Endothelial cell of umbilical vein (primary cell): ENCODE measurements at regions not wholly inside any gene's neighbourhood (a gene's known extent, or its start where the extent isn't known, plus 50 kb on each side); places are given as distances from the start of the nearest gene placed in this dataset.

Experiments used
- BruUV-seq: library from RNA; stranded (reverse); fragments of 400-500 nt; replicated peaks from 2 replicates; lab custom pipeline; 2021; lab: Mats Ljungman, UMichigan
- CTCF ChIA-PET: fragments of 300-600, 350-600 bp; sonication (Branson Sonifier 250); formaldehyde crosslinking; loops from one replicate; lab custom pipeline; 2021; ENCODE audit warnings: antibody characterized with exemption, inconsistent platforms; lab: Charles Lee
- POLR2A ChIA-PET: fragments of 300-600, 350-600 bp; sonication (Branson Sonifier 250); formaldehyde crosslinking; loops from one replicate; lab custom pipeline; 2021; ENCODE audit warnings: antibody characterized with exemption, inconsistent platforms; lab: Charles Lee
- DNase-seq: peaks from one replicate; pipeline ENCODE4 v3.0.0-alpha.2; 2011; ENCODE audit warnings: low read depth, low spot score
- FAIRE-seq: peaks from 2 replicates; lab custom pipeline; 2011; peaks lifted over from hg19 to GRCh38; lab: Jason Lieb, UNC
- H2AFZ ChIP-seq: 2 replicates; pipeline ENCODE4 v1.6.0; 2012; ENCODE audit warnings: low read depth, low read length, control low read depth, inconsistent platforms
- H3K27ac ChIP-seq: 2 replicates; pipeline ENCODE4 v1.5.1; 2011; ENCODE audit warnings: low read depth, mild to moderate bottlenecking, control low read depth, low read length, moderate library complexity; ENCODE audit not compliant: insufficient read depth
- H3K27me3 ChIP-seq, 2 experiments: 2 replicates each; pipeline versions ENCODE4 v1.6.0 to v1.6.1; 2011; ENCODE audit warnings: low read length in 2 of 2, mixed read lengths in 1 of 2; ENCODE audit not compliant: control insufficient read depth in 2 of 2, insufficient read depth in 2 of 2
- H3K36me3 ChIP-seq, 2 experiments: 2 replicates in 1 of 2; 3 replicates in 1 of 2; pipeline ENCODE4 v1.5.1; 2011; ENCODE audit warnings: low read length in 2 of 2, mild to moderate bottlenecking in 1 of 2, moderate library complexity in 1 of 2; ENCODE audit not compliant: control insufficient read depth in 2 of 2, insufficient read depth in 2 of 2; ENCODE audit errors: extremely low read depth in 1 of 2
- H3K4me1 ChIP-seq: 3 replicates; pipeline ENCODE4 v1.5.1; 2011; ENCODE audit warnings: mild to moderate bottlenecking, low read length; ENCODE audit not compliant: control insufficient read depth, insufficient read depth; ENCODE audit errors: extremely low read depth
- H3K4me2 ChIP-seq: 2 replicates; pipeline ENCODE4 v1.6.1; 2011; ENCODE audit warnings: low read length, control low read depth, mixed read lengths; ENCODE audit not compliant: insufficient read depth
- H3K4me3 ChIP-seq, 3 experiments: fragments of 200-600 bp in 1 of 3; sonication (generic), shearing (Covaris generic) in 1 of 3; replicated peaks in 1 of 3; 2 replicates each; pipeline ENCODE4 v1.5.1; 2011 to 2016; ENCODE audit warnings: control low read depth in 3 of 3, low read length in 3 of 3, mild to moderate bottlenecking in 2 of 3, inconsistent platforms in 1 of 3, low read depth in 1 of 3, moderate library complexity in 1 of 3; ENCODE audit not compliant: insufficient read depth in 1 of 3
- H3K79me2 ChIP-seq: 2 replicates; pipeline ENCODE4 v1.6.0; 2012; ENCODE audit warnings: low read length, inconsistent platforms; ENCODE audit not compliant: control insufficient read depth, insufficient read depth
- H3K9ac ChIP-seq: replicated peaks from 2 replicates; pipeline ENCODE3; 2011; ENCODE audit warnings: low read length, control low read depth; ENCODE audit not compliant: insufficient read depth; ENCODE audit errors: extremely low read depth
- H3K9me1 ChIP-seq: replicated peaks from 3 replicates; pipeline ENCODE4 v1.6.0; 2011; ENCODE audit warnings: mild to moderate bottlenecking, low read length; ENCODE audit not compliant: control insufficient read depth, insufficient read depth; ENCODE audit errors: extremely low read depth
- H3K9me3 ChIP-seq: replicated peaks from 2 replicates; pipeline ENCODE4 v1.5.1; 2012; ENCODE audit warnings: low read length, inconsistent platforms; ENCODE audit not compliant: control insufficient read depth, insufficient read depth
- H4K20me1 ChIP-seq: replicated peaks from 2 replicates; pipeline ENCODE3; 2011; ENCODE audit warnings: mild to moderate bottlenecking, low read length; ENCODE audit not compliant: control insufficient read depth, insufficient read depth; ENCODE audit errors: extremely low read depth
- EZH2 ChIP-seq: IDR thresholded peaks from 2 replicates; pipeline ENCODE4 v1.6.1; 2012; ENCODE audit warnings: borderline replicate concordance, low read depth, mild to moderate bottlenecking, moderate library complexity, low read length, inconsistent platforms; ENCODE audit not compliant: severe bottlenecking
- FOS ChIP-seq: IDR thresholded peaks from 2 replicates; pipeline ENCODE4 v1.6.1; 2011; ENCODE audit warnings: mild to moderate bottlenecking, low read length, moderate library complexity, borderline replicate concordance; ENCODE audit not compliant: insufficient read depth
- GATA2 ChIP-seq: IDR thresholded peaks from 2 replicates; pipeline ENCODE4 v1.7.0; 2011; ENCODE audit warnings: low read depth, mild to moderate bottlenecking, moderate library complexity, mixed read lengths, low read length; ENCODE audit not compliant: insufficient read length, insufficient read depth
- JUN ChIP-seq: IDR thresholded peaks from 2 replicates; pipeline ENCODE4 v1.6.1; 2011; ENCODE audit warnings: borderline replicate concordance, low read depth; ENCODE audit not compliant: insufficient read length, insufficient read depth
- MYC ChIP-seq: IDR thresholded peaks from one replicate; pipeline ENCODE4 v1.6.1; 2011; ENCODE audit warnings: mild to moderate bottlenecking, low read depth, low read length
- POLR2A ChIP-seq: IDR thresholded peaks from 2 replicates; pipeline ENCODE4 v1.6.1; 2012; ENCODE audit warnings: low read depth, mild to moderate bottlenecking, control low read depth, low read length
- POLR2AphosphoS5 ChIP-seq: IDR thresholded peaks from 2 replicates; pipeline ENCODE4 v1.6.1; 2012; ENCODE audit warnings: low read depth, mild to moderate bottlenecking, control low read depth, low read length, moderate library complexity; ENCODE audit not compliant: insufficient read depth
- dilution Hi-C: fragments of 300-500 bp; cut with MboI; formaldehyde crosslinking; loops from one replicate; pipeline ENCODE4 v1.15.0; 2019; ENCODE audit warnings: low sequenced_read_pairs; ENCODE audit not compliant: extremely low pct_ligation_motif_present
- intact Hi-C: fragments of 100-400 bp; cut with micrococcal nuclease; formaldehyde crosslinking; loops from one replicate; pipeline ENCODE4 v1.10.0; 2022
- TF ChIP-seq, protein P1 (sequence below): IDR thresholded peaks from 2 replicates; pipeline ENCODE4 v1.6.1; 2011; ENCODE audit not compliant: insufficient read depth, insufficient read length
- TF ChIP-seq, protein P2 (sequence below), 2 donors: IDR thresholded peaks; 1 replicate in 1 of 2; 2 replicates in 1 of 2; pipeline ENCODE4 v1.5.1; 2011; ENCODE audit warnings: low read length in 2 of 2, mild to moderate bottlenecking in 2 of 2, moderate library complexity in 2 of 2, control low read depth in 1 of 2, inconsistent platforms in 1 of 2, low read depth in 1 of 2; ENCODE audit not compliant: insufficient read depth in 1 of 2; ENCODE audit errors: extremely low read depth in 1 of 2

DNA sequence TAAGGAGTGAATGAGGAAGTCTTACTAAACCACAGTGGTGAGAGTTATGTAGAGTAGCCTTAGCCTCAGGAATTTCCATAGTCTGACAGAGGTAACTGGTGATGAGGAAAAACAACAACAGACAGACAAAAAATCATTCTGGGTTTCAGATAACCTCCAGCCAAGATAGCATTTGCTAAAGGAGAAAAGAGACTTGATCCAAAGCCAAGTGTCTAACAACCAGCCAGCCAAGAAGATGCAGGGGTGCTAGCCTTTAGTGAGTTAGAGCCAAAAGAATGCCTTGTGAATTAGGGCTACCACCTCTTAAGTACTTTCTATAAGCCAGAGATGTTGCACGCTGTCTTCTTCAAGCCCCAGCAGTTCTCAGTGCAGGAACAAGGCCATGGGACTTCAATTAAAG lies 478.0 kb upstream of the CPEB2 start:
- TF ChIP-seq FOS (no peak), POLR2AphosphoS5 (no peak), EZH2 (no peak), GATA2 (no peak), MYC (no peak), JUN (no peak), POLR2A (no peak)
- TF ChIP-seq, protein P1, sequence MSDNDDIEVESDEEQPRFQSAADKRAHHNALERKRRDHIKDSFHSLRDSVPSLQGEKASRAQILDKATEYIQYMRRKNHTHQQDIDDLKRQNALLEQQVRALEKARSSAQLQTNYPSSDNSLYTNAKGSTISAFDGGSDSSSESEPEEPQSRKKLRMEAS, result no peak
- TF ChIP-seq, protein P2, sequence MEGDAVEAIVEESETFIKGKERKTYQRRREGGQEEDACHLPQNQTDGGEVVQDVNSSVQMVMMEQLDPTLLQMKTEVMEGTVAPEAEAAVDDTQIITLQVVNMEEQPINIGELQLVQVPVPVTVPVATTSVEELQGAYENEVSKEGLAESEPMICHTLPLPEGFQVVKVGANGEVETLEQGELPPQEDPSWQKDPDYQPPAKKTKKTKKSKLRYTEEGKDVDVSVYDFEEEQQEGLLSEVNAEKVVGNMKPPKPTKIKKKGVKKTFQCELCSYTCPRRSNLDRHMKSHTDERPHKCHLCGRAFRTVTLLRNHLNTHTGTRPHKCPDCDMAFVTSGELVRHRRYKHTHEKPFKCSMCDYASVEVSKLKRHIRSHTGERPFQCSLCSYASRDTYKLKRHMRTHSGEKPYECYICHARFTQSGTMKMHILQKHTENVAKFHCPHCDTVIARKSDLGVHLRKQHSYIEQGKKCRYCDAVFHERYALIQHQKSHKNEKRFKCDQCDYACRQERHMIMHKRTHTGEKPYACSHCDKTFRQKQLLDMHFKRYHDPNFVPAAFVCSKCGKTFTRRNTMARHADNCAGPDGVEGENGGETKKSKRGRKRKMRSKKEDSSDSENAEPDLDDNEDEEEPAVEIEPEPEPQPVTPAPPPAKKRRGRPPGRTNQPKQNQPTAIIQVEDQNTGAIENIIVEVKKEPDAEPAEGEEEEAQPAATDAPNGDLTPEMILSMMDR (IDR thresholded peaks at IDR 0.05; ENCODE audit: extremely low read depth in 1 of 2, insufficient read depth in 1 of 2, low read depth in 1 of 2, low read length in 2 of 2), result no peak
- no TSS peak for BruUV-seq
- ChIA-PET CTCF (no interaction called here), POLR2A (no interaction called here)
- no peak overlapping the region for H3K4me2 ChIP-seq
- H3K27me3 ChIP-seq, result no peaks in the 10 kb centered on the region
- no peaks in the 10 kb centered on the region for H4K20me1 ChIP-seq
- no peak for DNase-seq
- intact Hi-C loops, result no loop called here
- no peaks in the 10 kb centered on the region for H3K9me3 ChIP-seq
- no peak overlapping the region for H2AFZ ChIP-seq
- dilution Hi-C loops, result no loop called here
- no peak overlapping the region for H3K9ac ChIP-seq
- H3K4me1 ChIP-seq, result no peaks in the 10 kb centered on the region
- H3K36me3 ChIP-seq, result no peaks in the 10 kb centered on the region
- H3K79me2 ChIP-seq, result no peaks in the 10 kb centered on the region
- FAIRE-seq, result no peak
- H3K4me3 ChIP-seq, result no peak overlapping the region
- H3K27ac ChIP-seq, result no peak overlapping the region
- no peaks in the 10 kb centered on the region for H3K9me1 ChIP-seq
